Endodermal cell (in vitro differentiated cells): ENCODE measurements at regions not wholly inside any gene's neighbourhood (a gene's known extent, or its start where the extent isn't known, plus 50 kb on each side); places are given as distances from the start of the nearest gene placed in this dataset.

Experiments
- DNase-seq: peaks from one replicate; pipeline ENCODE4 v3.0.0-alpha.2; 2017
- H3K27ac ChIP-seq: 2 replicates; pipeline ENCODE4 v1.5.1; 2013; ENCODE audit warnings: mild to moderate bottlenecking, low read depth, low read length, moderate library complexity
- H3K27me3 ChIP-seq: 2 replicates; pipeline ENCODE4 v1.6.1; 2013; ENCODE audit warnings: mild to moderate bottlenecking, low read length, moderate library complexity; ENCODE audit not compliant: insufficient read depth, control insufficient read depth, poor library complexity, severe bottlenecking
- H3K36me3 ChIP-seq: 2 replicates; pipeline ENCODE4 v1.7.0; 2013; ENCODE audit warnings: mild to moderate bottlenecking, low read length, moderate library complexity; ENCODE audit not compliant: control insufficient read depth, insufficient read depth
- H3K4me1 ChIP-seq: one replicate; pipeline ENCODE4 v1.7.0; 2013; ENCODE audit warnings: low read length; ENCODE audit not compliant: control insufficient read depth, insufficient read depth
- H3K4me3 ChIP-seq: 2 replicates; pipeline ENCODE4 v1.5.1; 2013; ENCODE audit warnings: mild to moderate bottlenecking, low read length, moderate library complexity
- H3K9ac ChIP-seq: 2 replicates; pipeline ENCODE4 v1.6.1; 2013; ENCODE audit warnings: mild to moderate bottlenecking, low read length, moderate library complexity; ENCODE audit not compliant: poor library complexity, severe bottlenecking; ENCODE audit errors: extremely low read depth
- H3K9me3 ChIP-seq: 2 replicates; pipeline ENCODE4 v1.6.1; 2013; ENCODE audit warnings: mild to moderate bottlenecking, low read length, moderate library complexity; ENCODE audit not compliant: control insufficient read depth
- H3K27ac Mint-ChIP-seq: 2 replicates; pipeline ENCODE4 v1.8.0; 2020; ENCODE audit warnings: mixed read lengths
- H3K27me3 Mint-ChIP-seq: 2 replicates; pipeline ENCODE4 v1.8.0; 2021; ENCODE audit warnings: mild to moderate bottlenecking, mixed read lengths; ENCODE audit not compliant: insufficient read depth
- H3K36me3 Mint-ChIP-seq: 2 replicates; pipeline ENCODE4 v1.8.0; 2020; ENCODE audit warnings: low read depth, mixed read lengths
- H3K4me1 Mint-ChIP-seq: 2 replicates; pipeline ENCODE4 v1.8.0; 2020; ENCODE audit warnings: mixed read lengths
- H3K4me3 Mint-ChIP-seq: 2 replicates; pipeline ENCODE4 v1.8.0; 2020; ENCODE audit warnings: mild to moderate bottlenecking, moderate library complexity, mixed read lengths
- H3K9me3 Mint-ChIP-seq: 2 replicates; pipeline ENCODE4 v1.8.0; 2020; ENCODE audit warnings: mild to moderate bottlenecking, mixed read lengths
- WGBS, 2 experiments: methylation state at CpG; one replicate each; pipeline versions ENCODE4 v1.1.5 to v1.1.7; 2013; ENCODE audit warnings: missing lambda C conversion rate in 2 of 2, mixed read lengths in 1 of 2; ENCODE audit not compliant: insufficient coverage in 1 of 2, insufficient read length in 1 of 2; 5-methylcytosine and 5-hydroxymethylcytosine counted together
- TF ChIP-seq, protein P1 (sequence below): fragments of 200-600 bp; sonication (generic); conservative IDR thresholded peaks from 2 replicates; pipeline ENCODE4 v1.5.0; 2021; ENCODE audit warnings: antibody characterized with exemption, mild to moderate bottlenecking

- WGBS, 2 experiments: 94 to 100% methylated on average over 1 to 5 of the region's 5 CpGs
- no peak for DNase-seq
These were observed 148.9 kb downstream of the RHOU start for GRCh38 chr1:228884196-228884595.

GRCh38 chr1:228884615-228885566 is 149.6 kb downstream of the RHOU start:
- no peaks in the 10 kb centered on the region for H3K4me1 ChIP-seq
- Mint-ChIP-seq H3K9me3 (peaks cover 15% of the 10 kb centered on the region), H3K27ac (no peak overlapping the region), H3K4me3 (no peak overlapping the region), H3K27me3 (no peaks in the 10 kb centered on the region), H3K4me1 (peaks cover 13% of the 10 kb centered on the region), H3K36me3 (no peaks in the 10 kb centered on the region)
- H3K9ac ChIP-seq: no peak overlapping the region
- no peaks in the 10 kb centered on the region for H3K36me3 ChIP-seq
- no peak for DNase-seq
- TF ChIP-seq, protein P1, sequence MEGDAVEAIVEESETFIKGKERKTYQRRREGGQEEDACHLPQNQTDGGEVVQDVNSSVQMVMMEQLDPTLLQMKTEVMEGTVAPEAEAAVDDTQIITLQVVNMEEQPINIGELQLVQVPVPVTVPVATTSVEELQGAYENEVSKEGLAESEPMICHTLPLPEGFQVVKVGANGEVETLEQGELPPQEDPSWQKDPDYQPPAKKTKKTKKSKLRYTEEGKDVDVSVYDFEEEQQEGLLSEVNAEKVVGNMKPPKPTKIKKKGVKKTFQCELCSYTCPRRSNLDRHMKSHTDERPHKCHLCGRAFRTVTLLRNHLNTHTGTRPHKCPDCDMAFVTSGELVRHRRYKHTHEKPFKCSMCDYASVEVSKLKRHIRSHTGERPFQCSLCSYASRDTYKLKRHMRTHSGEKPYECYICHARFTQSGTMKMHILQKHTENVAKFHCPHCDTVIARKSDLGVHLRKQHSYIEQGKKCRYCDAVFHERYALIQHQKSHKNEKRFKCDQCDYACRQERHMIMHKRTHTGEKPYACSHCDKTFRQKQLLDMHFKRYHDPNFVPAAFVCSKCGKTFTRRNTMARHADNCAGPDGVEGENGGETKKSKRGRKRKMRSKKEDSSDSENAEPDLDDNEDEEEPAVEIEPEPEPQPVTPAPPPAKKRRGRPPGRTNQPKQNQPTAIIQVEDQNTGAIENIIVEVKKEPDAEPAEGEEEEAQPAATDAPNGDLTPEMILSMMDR: no peak
- no peak overlapping the region for H3K4me3 ChIP-seq
- H3K27me3 ChIP-seq: no peaks in the 10 kb centered on the region
- 91 to 93% methylated on average over 2 to 4 of the region's 4 CpGs for WGBS, 2 experiments
- no peaks in the 10 kb centered on the region for H3K9me3 ChIP-seq
- no peak overlapping the region for H3K27ac ChIP-seq

More at GRCh38 chr1:228884196-228884595, 148.9 kb downstream of the RHOU start:
- Mint-ChIP-seq H3K9me3 (peaks cover 15% of the 10 kb centered on the region), H3K27ac (no peak overlapping the region), H3K27me3 (no peaks in the 10 kb centered on the region), H3K36me3 (no peaks in the 10 kb centered on the region), H3K4me1 (peaks cover 15% of the 10 kb centered on the region), H3K4me3 (no peak overlapping the region)
- H3K36me3 ChIP-seq: no peaks in the 10 kb centered on the region
- TF ChIP-seq, protein P1: no peak
- H3K9me3 ChIP-seq: no peaks in the 10 kb centered on the region
- no peak overlapping the region for H3K4me3 ChIP-seq
- H3K27me3 ChIP-seq: no peaks in the 10 kb centered on the region
- no peak overlapping the region for H3K27ac ChIP-seq
- H3K9ac ChIP-seq: no peak overlapping the region
- H3K4me1 ChIP-seq: no peaks in the 10 kb centered on the region

- H3K9me3 ChIP-seq: no peaks in the 10 kb centered on the region
- H3K27me3 ChIP-seq: no peaks in the 10 kb centered on the region
- no peaks in the 10 kb centered on the region for H3K36me3 Mint-ChIP-seq
- H3K36me3 ChIP-seq: no peaks in the 10 kb centered on the region
- H3K4me1 Mint-ChIP-seq: peaks cover 7% of the 10 kb centered on the region
- no peak overlapping the region for H3K27ac Mint-ChIP-seq
- H3K27me3 Mint-ChIP-seq: no peaks in the 10 kb centered on the region
- H3K4me1 ChIP-seq: no peaks in the 10 kb centered on the region
- peaks cover 15% of the 10 kb centered on the region for H3K9me3 Mint-ChIP-seq
- no peak for DNase-seq
- H3K9ac ChIP-seq: no peak overlapping the region
- 94% methylated on average over 7 of the region's 7 CpGs; no CpG with 5 or more reads in 1 of the 2 experiments for WGBS, 2 experiments
- no peak overlapping the region for H3K4me3 ChIP-seq
- H3K27ac ChIP-seq: no peak overlapping the region
- no peak overlapping the region for H3K4me3 Mint-ChIP-seq
- TF ChIP-seq, protein P1: no peak
These were observed 150.6 kb downstream of the RHOU start for GRCh38 chr1:228885845-228886244.
